Astrocyte (in vitro differentiated cells and primary cell): ENCODE measurements at regions not wholly inside any gene's neighbourhood (a gene's known extent, or its start where the extent isn't known, plus 50 kb on each side); places are given as distances from the start of the nearest gene placed in this dataset.

Experiments used
- EZH2 ChIP-seq: IDR thresholded peaks from 2 replicates; pipeline ENCODE4 v1.6.1; 2012; ENCODE audit warnings: mild to moderate bottlenecking, low read length, inconsistent platforms; ENCODE audit not compliant: insufficient read depth
- TF ChIP-seq, protein P1 (sequence below): IDR thresholded peaks from 2 replicates; pipeline ENCODE4 v1.5.1; 2011; ENCODE audit warnings: low read depth, mild to moderate bottlenecking, inconsistent platforms, low read length, moderate library complexity; ENCODE audit not compliant: insufficient read depth

DNA sequence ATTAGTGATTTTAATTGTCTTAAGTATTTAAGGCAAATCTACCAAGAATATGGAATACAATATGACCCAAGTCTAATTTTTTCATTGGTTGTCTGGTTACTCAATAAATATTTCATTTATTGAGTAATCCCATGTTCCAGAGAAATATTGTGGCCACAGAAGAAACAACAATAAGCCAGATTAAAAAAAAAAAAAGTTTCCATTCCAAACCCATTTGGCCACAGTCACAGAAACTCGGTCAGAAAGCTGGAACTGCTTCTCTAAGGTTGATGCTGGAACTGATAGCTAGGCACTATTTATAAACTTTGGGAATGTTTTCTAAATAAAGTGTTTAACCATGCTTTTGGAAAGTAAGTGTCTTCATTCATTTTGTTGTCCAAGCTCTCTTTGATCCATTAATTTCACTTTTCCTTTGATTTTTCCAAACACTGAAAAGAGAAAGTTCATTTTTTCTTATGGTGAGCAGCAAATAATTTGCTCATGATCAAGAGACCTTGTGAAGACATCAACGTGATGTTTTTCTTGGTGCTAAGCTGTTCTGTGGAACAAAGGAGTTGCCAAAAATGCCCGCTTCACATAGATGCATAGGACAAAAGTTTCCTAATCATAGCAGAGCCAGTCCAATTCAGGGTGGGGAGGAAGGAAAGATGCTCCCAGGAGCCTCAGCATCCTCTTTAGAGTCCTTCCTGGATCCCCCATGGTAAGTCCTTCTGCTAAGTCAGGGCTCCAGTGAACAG is 72.1 kb upstream of the CCBE1 start:
- TF ChIP-seq, protein P1, sequence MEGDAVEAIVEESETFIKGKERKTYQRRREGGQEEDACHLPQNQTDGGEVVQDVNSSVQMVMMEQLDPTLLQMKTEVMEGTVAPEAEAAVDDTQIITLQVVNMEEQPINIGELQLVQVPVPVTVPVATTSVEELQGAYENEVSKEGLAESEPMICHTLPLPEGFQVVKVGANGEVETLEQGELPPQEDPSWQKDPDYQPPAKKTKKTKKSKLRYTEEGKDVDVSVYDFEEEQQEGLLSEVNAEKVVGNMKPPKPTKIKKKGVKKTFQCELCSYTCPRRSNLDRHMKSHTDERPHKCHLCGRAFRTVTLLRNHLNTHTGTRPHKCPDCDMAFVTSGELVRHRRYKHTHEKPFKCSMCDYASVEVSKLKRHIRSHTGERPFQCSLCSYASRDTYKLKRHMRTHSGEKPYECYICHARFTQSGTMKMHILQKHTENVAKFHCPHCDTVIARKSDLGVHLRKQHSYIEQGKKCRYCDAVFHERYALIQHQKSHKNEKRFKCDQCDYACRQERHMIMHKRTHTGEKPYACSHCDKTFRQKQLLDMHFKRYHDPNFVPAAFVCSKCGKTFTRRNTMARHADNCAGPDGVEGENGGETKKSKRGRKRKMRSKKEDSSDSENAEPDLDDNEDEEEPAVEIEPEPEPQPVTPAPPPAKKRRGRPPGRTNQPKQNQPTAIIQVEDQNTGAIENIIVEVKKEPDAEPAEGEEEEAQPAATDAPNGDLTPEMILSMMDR, result no peak
- no peak for TF ChIP-seq EZH2
